ENCODE measurements at regions not wholly inside any gene's neighbourhood (a gene's known extent, or its start where the extent isn't known, plus 50 kb on each side); places are given as distances from the start of the nearest gene placed in this dataset.
"Not testable (repeated sequence)": the region's sequence is repeated elsewhere in the genome, so short reads cannot be mapped to it uniquely, and the experiment has no call there.

DNA sequence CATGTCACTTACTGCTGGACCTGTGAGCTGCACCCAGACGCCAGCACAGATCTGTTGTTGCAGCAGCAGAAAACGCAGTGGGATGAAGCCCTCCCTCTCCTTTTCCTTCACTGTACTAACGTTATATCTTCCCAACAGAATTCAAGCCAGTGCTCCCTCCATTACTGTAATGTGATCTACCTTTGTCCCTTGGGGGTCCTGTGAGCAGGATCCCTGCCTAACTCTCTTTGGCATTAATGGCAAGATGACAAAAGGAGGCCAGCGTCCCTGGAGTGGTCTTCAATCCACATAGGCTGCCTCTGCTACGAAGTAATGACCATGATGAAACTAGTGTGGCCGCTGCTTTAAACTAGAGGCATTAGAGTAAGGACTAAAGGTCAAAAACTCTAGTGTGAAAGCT is 69.3 kb upstream of the SOX14 start:
- Histone ChIP-seq H3K27me3 (replicated peaks in 2 of 5; ENCODE audit: control insufficient read depth in 4 of 5, insufficient read depth in 5 of 5, low read length in 4 of 5) (peaks cover 0 to 6% (median 2%) of the 10 kb centered on the region in 5 experiments), H3K9me3 (ENCODE audit: control extremely low read depth in 1 of 5, control insufficient read depth in 4 of 5, insufficient read depth in 2 of 5, low read depth in 1 of 5, low read length in 4 of 5) (no peaks in the 10 kb centered on the region), H3K4me1 (ENCODE audit: control extremely low read depth in 1 of 4, control insufficient read depth in 4 of 4, insufficient read depth in 4 of 4, low read length in 3 of 4) (no peaks in the 10 kb centered on the region), H3K27ac (ENCODE audit: insufficient read depth in 1 of 2, low read depth in 1 of 2, low read length in 2 of 2, poor library complexity in 1 of 2, severe bottlenecking in 2 of 2) (no peak overlapping the region), H3K4me3 (ENCODE audit: control insufficient read depth in 1 of 7, extremely low read depth in 1 of 7, insufficient read depth in 4 of 7, low read depth in 2 of 7, low read length in 6 of 7) (no peak overlapping the region), H3K36me3 (ENCODE audit: control insufficient read depth in 4 of 4, insufficient read depth in 4 of 4, low read length in 3 of 4) (no peaks in the 10 kb centered on the region)
- CTCF ChIA-PET = no interaction called here
- POLR2A ChIA-PET = no interaction called here
- no peak for DNase-seq
- WGBS (ENCODE audit: insufficient coverage) = 77% methylated on average over 5 of the region's 6 CpGs

DNA sequence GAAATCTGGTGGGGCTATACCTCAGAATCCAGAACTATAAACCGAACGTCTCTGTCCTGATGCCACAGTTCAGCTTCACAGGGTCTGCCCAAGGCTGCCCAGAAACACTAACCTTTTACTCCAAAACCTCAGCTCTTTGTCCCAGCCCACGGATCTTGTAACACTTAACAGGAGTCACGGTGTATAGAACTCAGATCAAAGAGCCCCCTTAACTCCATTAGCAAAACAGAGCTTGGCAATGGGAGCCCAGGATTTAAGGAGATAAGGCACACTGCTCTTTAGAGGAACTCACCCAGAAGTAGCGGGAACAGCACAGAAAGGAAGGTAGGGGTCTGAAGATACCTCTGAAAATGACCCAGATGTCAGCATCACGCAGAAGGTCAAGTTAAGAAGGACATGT is 68.8 kb upstream of the SOX14 start:
- Histone ChIP-seq H3K9me3 (ENCODE audit: control extremely low read depth in 1 of 5, control insufficient read depth in 4 of 5, insufficient read depth in 2 of 5, low read depth in 1 of 5, low read length in 4 of 5) (no peaks in the 10 kb centered on the region), H3K36me3 (ENCODE audit: control insufficient read depth in 4 of 4, insufficient read depth in 4 of 4, low read length in 3 of 4) (no peaks in the 10 kb centered on the region), H3K4me1 (ENCODE audit: control extremely low read depth in 1 of 4, control insufficient read depth in 4 of 4, insufficient read depth in 4 of 4, low read length in 3 of 4) (no peaks in the 10 kb centered on the region), H3K27ac (ENCODE audit: insufficient read depth in 1 of 2, low read depth in 1 of 2, low read length in 2 of 2, poor library complexity in 1 of 2, severe bottlenecking in 2 of 2) (no peak overlapping the region), H3K27me3 (replicated peaks in 2 of 5; ENCODE audit: control insufficient read depth in 4 of 5, insufficient read depth in 5 of 5, low read length in 4 of 5) (peaks cover 0 to 6% (median 2%) of the 10 kb centered on the region in 5 experiments), H3K4me3 (ENCODE audit: control insufficient read depth in 1 of 7, extremely low read depth in 1 of 7, insufficient read depth in 4 of 7, low read depth in 2 of 7, low read length in 6 of 7) (no peak overlapping the region)
- 77% methylated on average over 5 of the region's 6 CpGs for WGBS (ENCODE audit: insufficient coverage)
- ChIA-PET POLR2A (no interaction called here), CTCF (no interaction called here)
- no peak for DNase-seq

DNA sequence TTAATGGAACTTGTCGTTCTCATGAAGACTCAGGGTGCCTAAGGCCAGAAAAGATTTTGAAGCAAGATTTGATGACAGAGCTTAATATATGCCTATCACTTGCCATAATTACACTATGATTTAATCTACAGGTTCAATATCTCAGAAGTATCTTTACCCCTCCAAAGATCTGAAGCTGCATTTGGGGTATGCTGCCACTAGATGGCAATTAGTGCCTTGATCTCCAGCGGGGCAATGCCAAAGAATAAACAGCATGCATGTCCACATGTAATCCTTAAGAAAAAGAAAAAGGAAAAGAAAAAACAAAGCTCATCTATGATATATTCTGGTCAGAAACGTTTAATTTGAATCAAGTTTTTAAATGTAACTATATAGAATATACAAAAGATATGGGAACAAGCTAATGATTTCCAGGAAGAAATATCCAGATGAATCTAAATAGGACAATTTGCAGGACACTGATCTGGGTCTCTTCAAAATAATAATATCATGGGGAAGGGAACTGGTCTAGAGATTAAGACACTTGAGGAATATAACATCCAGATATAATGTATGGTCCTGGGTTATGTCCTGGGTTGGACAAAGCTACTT is 55.0 kb upstream of the SOX14 start:
- H3K4me1 ChIP-seq (ENCODE audit: control extremely low read depth in 1 of 4, control insufficient read depth in 4 of 4, insufficient read depth in 4 of 4, low read length in 3 of 4) = no peaks in the 10 kb centered on the region
- WGBS (ENCODE audit: insufficient coverage) = 0% methylated on average over 1 of the region's 3 CpGs
- ChIA-PET CTCF (interaction anchor here (0.9 kb wide), 1 partner anchor 239 kb away, joined by 3 read pairs; no protein-coding TSS in a partner anchor), POLR2A (no interaction called here)
- H3K9me3 ChIP-seq (ENCODE audit: control extremely low read depth in 1 of 5, control insufficient read depth in 4 of 5, insufficient read depth in 2 of 5, low read depth in 1 of 5, low read length in 4 of 5) = no peaks in the 10 kb centered on the region
- no peaks in the 10 kb centered on the region for H3K36me3 ChIP-seq (ENCODE audit: control insufficient read depth in 4 of 4, insufficient read depth in 4 of 4, low read length in 3 of 4)
- DNase-seq = peak in 2 of 3 donors; percentile 13 to 14
- H3K4me3 ChIP-seq (ENCODE audit: control insufficient read depth in 1 of 7, extremely low read depth in 1 of 7, insufficient read depth in 4 of 7, low read depth in 2 of 7, low read length in 6 of 7) = no peak overlapping the region
- H3K27me3 ChIP-seq (replicated peaks in 2 of 5; ENCODE audit: control insufficient read depth in 4 of 5, insufficient read depth in 5 of 5, low read length in 4 of 5) = peaks cover 0 to 2% (median 0%) of the 10 kb centered on the region in 5 experiments
- no peak overlapping the region for H3K27ac ChIP-seq (ENCODE audit: insufficient read depth in 1 of 2, low read depth in 1 of 2, low read length in 2 of 2, poor library complexity in 1 of 2, severe bottlenecking in 2 of 2)

DNA sequence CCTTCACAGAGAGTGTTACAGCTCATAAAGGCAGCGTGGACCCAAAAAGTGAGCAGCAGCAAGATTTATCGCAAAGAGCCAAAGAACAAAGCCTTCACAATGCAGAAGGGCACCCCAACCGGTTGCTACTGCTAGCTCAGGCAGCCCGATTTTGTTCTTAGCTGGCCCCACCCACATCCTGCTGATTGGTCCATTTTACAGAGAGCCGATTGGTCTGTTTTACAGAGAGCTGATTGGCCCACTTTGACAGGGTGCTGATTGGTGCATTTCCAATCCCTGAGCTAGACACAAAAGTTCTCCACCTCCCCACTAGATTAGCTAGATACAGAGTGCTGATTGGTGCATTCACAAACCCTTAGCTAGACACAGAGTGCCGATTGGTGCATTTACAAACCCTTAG is 50.1 kb upstream of the SOX14 start:
- POLR2A ChIA-PET; H3K4me1 ChIP-seq (ENCODE audit: control extremely low read depth in 1 of 4, control insufficient read depth in 4 of 4, insufficient read depth in 4 of 4, low read length in 3 of 4); H3K27ac ChIP-seq (ENCODE audit: insufficient read depth in 1 of 2, low read depth in 1 of 2, low read length in 2 of 2, poor library complexity in 1 of 2, severe bottlenecking in 2 of 2); H3K9me3 ChIP-seq (ENCODE audit: control extremely low read depth in 1 of 5, control insufficient read depth in 4 of 5, insufficient read depth in 2 of 5, low read depth in 1 of 5, low read length in 4 of 5); H3K36me3 ChIP-seq (ENCODE audit: control insufficient read depth in 4 of 4, insufficient read depth in 4 of 4, low read length in 3 of 4); H3K4me3 ChIP-seq (ENCODE audit: control insufficient read depth in 1 of 7, extremely low read depth in 1 of 7, insufficient read depth in 4 of 7, low read depth in 2 of 7, low read length in 6 of 7); DNase-seq; H3K27me3 ChIP-seq (replicated peaks in 2 of 5; ENCODE audit: control insufficient read depth in 4 of 5, insufficient read depth in 5 of 5, low read length in 4 of 5): not testable (repeated sequence)
- 96% methylated on average over 5 of the region's 6 CpGs for WGBS (ENCODE audit: insufficient coverage)
- CTCF ChIA-PET = interaction anchor here (0.7 kb wide), 1 partner anchor 32 kb away, joined by 3 read pairs; no protein-coding TSS in a partner anchor
